WI38 (cell line): ENCODE measurements at regions not wholly inside any gene's neighbourhood (a gene's known extent, or its start where the extent isn't known, plus 50 kb on each side); places are given as distances from the start of the nearest gene placed in this dataset.

Experiments
- H3K4me3 ChIP-seq: 2 replicates; pipeline ENCODE4 v1.5.1; 2011; ENCODE audit warnings: low read depth, mild to moderate bottlenecking, control low read depth, low read length
- CTCF ChIP-seq: IDR thresholded peaks from 2 replicates; pipeline ENCODE4 v1.5.1; 2012; ENCODE audit warnings: low read depth, mild to moderate bottlenecking, control low read depth, low read length

GRCh38 chr13:89910166-89910565, 1437.3 kb upstream of the MIR17HG start:
- no peak overlapping the region for H3K4me3 ChIP-seq
- no peak for TF ChIP-seq CTCF

DNA sequence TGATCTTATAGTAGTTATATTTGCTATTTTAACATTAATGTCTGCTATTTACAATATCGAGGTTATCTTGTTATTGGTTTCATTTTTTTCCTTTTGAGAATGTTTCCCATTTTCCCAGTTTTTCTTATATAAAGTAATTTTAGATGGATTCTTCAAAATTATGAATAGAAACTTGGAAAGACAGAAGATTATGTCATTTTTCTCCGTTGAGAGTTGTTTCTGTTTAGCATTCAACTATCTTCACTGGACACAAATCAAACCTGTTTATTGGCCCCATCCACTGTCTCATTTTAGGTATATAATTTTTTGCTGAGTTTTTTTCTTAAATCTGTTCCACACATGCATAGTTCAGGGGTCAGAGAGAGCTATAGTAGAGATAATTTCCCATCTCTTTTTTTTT, 1430.9 kb upstream of the MIR17HG start:
- no peak for TF ChIP-seq CTCF
- H3K4me3 ChIP-seq, result no peak overlapping the region

GRCh38 chr13:89920461-89920860, 1427.0 kb upstream of the MIR17HG start:
- TF ChIP-seq CTCF, result no peak
- H3K4me3 ChIP-seq, result no peak overlapping the region

DNA sequence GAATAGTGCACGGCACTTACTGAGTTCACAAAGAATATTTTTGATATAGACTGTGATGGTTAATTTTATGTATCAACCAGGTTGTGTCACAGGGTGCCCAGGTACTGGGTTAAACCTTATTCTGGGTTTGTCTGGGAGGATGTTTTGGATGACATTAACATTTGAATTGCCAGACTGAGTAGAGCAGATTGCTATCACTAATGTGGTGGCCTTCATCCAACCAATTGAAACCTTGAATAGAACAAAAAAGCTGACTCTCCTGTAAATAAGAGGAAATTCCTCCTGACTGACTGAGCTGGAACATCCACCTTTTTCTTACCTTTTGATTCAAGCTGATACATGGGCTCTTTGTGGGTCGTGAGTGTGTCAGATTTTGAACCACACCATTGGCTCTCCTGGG, 1424.4 kb upstream of the MIR17HG start:
- no peak for TF ChIP-seq CTCF
- H3K4me3 ChIP-seq, result no peak overlapping the region

- no peak overlapping the region for H3K4me3 ChIP-seq
- TF ChIP-seq CTCF, result no peak
Measured at GRCh38 chr13:89923736-89924135, 1423.8 kb upstream of the MIR17HG start.

DNA sequence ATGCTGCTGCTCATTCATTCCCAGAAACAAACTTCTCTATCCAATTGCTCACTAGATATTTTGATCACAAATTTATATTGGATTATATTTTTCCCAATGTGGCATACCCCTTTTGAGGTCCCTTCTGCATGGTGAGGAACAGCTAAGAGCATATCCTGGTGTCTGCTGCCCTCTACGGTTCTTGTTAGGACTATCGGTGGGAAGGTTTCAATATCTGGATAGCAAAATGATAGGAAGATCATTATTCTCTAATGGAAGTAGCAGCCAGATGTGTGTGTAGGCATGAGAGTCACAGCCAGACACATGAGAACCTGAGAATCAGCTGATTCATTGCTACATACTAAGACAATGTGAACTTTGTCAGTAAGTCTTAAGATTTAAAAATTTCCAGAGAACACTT, 1422.4 kb upstream of the MIR17HG start:
- no peak for TF ChIP-seq CTCF
- no peak overlapping the region for H3K4me3 ChIP-seq

GRCh38 chr13:89930861-89931260, 1416.6 kb upstream of the MIR17HG start:
- H3K4me3 ChIP-seq, result no peak overlapping the region
- no peak for TF ChIP-seq CTCF
